GM23338 (cell line): ENCODE measurements at regions not wholly inside any gene's neighbourhood (a gene's known extent, or its start where the extent isn't known, plus 50 kb on each side); places are given as distances from the start of the nearest gene placed in this dataset.

Experiments
- ATAC-seq: fragments of 200-7000 bp; cut with Tn5 transposase; 3 replicates; pipeline ENCODE4 v1.9.1; 2020
- DNase-seq: peaks from one replicate; pipeline ENCODE4 v3.0.0-alpha.2; 2015; ENCODE audit warnings: low spot score
- H2AFZ ChIP-seq: fragments of 200-600 bp; sonication (generic); 2 replicates; pipeline ENCODE4 v1.8.0; 2016; ENCODE audit warnings: antibody characterized with exemption, mild to moderate bottlenecking, moderate library complexity
- H3F3A ChIP-seq: fragments of 200-600 bp; sonication (generic); replicated peaks from 2 replicates; pipeline ENCODE4 v1.8.0; 2017; ENCODE audit warnings: antibody characterized with exemption, mixed run types, low read depth
- H3K27ac ChIP-seq: fragments of 200-600 bp; sonication (generic); 2 replicates; pipeline ENCODE4 v1.6.1; 2016; ENCODE audit warnings: low read depth
- H3K27me3 ChIP-seq: fragments of 200-600 bp; sonication (generic); 2 replicates; pipeline ENCODE4 v1.8.0; 2016; ENCODE audit warnings: mild to moderate bottlenecking, mixed run types, moderate library complexity; ENCODE audit not compliant: insufficient read depth
- H3K36me3 ChIP-seq: fragments of 200-600 bp; sonication (generic); 2 replicates; pipeline ENCODE4 v1.8.0; 2016; ENCODE audit warnings: mild to moderate bottlenecking; ENCODE audit not compliant: insufficient read depth
- H3K4me1 ChIP-seq: fragments of 200-600 bp; sonication (generic); 2 replicates; pipeline ENCODE4 v1.8.0; 2016; ENCODE audit warnings: mild to moderate bottlenecking, moderate library complexity; ENCODE audit not compliant: insufficient read depth
- H3K4me2 ChIP-seq: fragments of 200-600 bp; sonication (generic); 2 replicates; pipeline ENCODE4 v1.7.1; 2017; ENCODE audit warnings: mixed run types
- H3K4me3 ChIP-seq: fragments of 200-600 bp; sonication (generic); 2 replicates; pipeline ENCODE4 v1.6.1; 2016; ENCODE audit warnings: mixed run types
- H3K79me2 ChIP-seq: fragments of 200-600 bp; sonication (generic); replicated peaks from 2 replicates; pipeline ENCODE4 v1.8.0; 2017; ENCODE audit warnings: mild to moderate bottlenecking; ENCODE audit not compliant: insufficient read depth
- H3K9me2 ChIP-seq: fragments of 200-600 bp; sonication (generic); 2 replicates; pipeline ENCODE4 v1.8.0; 2017; ENCODE audit not compliant: insufficient read depth
- H4K20me1 ChIP-seq: fragments of 200-600 bp; sonication (generic); replicated peaks from 2 replicates; pipeline ENCODE4 v1.8.0; 2017; ENCODE audit warnings: mild to moderate bottlenecking; ENCODE audit not compliant: insufficient read depth
- H3K27ac Mint-ChIP-seq: 2 replicates; pipeline ENCODE4 v1.8.0; 2020; ENCODE audit warnings: inconsistent platforms, mild to moderate bottlenecking, moderate library complexity, mixed read lengths
- H3K27me3 Mint-ChIP-seq: 3 replicates; pipeline ENCODE4 v1.8.0; 2022; ENCODE audit warnings: low read depth, mild to moderate bottlenecking, moderate library complexity, mixed read lengths, inconsistent platforms; ENCODE audit not compliant: insufficient read depth, poor library complexity
- H3K36me3 Mint-ChIP-seq: 3 replicates; pipeline ENCODE4 v1.8.0; 2021; ENCODE audit warnings: low read depth, mild to moderate bottlenecking, inconsistent platforms, moderate library complexity, mixed read lengths
- H3K4me1 Mint-ChIP-seq: 3 replicates; pipeline ENCODE4 v1.8.0; 2020; ENCODE audit warnings: mild to moderate bottlenecking, inconsistent platforms, mixed read lengths
- H3K4me3 Mint-ChIP-seq: 3 replicates; pipeline ENCODE4 v1.8.0; 2021; ENCODE audit warnings: moderate library complexity, mild to moderate bottlenecking, inconsistent platforms, mixed read lengths
- H3K9me3 Mint-ChIP-seq: 3 replicates; pipeline ENCODE4 v1.8.0; 2020; ENCODE audit warnings: moderate library complexity, mild to moderate bottlenecking, inconsistent platforms, mixed read lengths
- CREB1 ChIP-seq: fragments of 250-450 bp; sonication (Bioruptor Pico); IDR thresholded peaks from 2 replicates; pipeline ENCODE4 v1.5.0; 2020; ENCODE audit warnings: low read depth, mild to moderate bottlenecking, moderate library complexity
- CTCF ChIP-seq, 2 experiments: fragments of 200-600 bp in 1 of 2; sonication (generic) in 1 of 2; conservative IDR thresholded peaks; 2 replicates each; pipeline versions ENCODE4 v1.5.1 to v1.6.1; 2016 to 2017; ENCODE audit warnings: antibody characterized with exemption in 2 of 2, low read depth in 2 of 2, mild to moderate bottlenecking in 2 of 2, moderate library complexity in 1 of 2
- ETS1 ChIP-seq: IDR thresholded peaks from 2 replicates; pipeline ENCODE4 v1.6.1; 2016; ENCODE audit warnings: antibody characterized with exemption
- EZH2 ChIP-seq: fragments of 200-600 bp; sonication (generic); IDR thresholded peaks from one replicate; pipeline ENCODE4 v1.8.0; 2017; ENCODE audit warnings: antibody characterized with exemption, mild to moderate bottlenecking, low read depth; ENCODE audit not compliant: unreplicated experiment
- EZH2phosphoT487 ChIP-seq: fragments of 200-600 bp; sonication (generic); IDR thresholded peaks from one replicate; pipeline ENCODE4 v1.8.1; 2018; ENCODE audit warnings: antibody characterized with exemption; ENCODE audit not compliant: unreplicated experiment
- JUNB ChIP-seq: IDR thresholded peaks from one replicate; pipeline ENCODE4 v1.6.1; 2016; ENCODE audit warnings: antibody characterized with exemption; ENCODE audit not compliant: unreplicated experiment
- NANOG ChIP-seq: IDR thresholded peaks from 2 replicates; pipeline ENCODE4 v1.6.1; 2016; ENCODE audit warnings: antibody characterized with exemption, borderline replicate concordance
- POLR2AphosphoS5 ChIP-seq: IDR thresholded peaks from 2 replicates; pipeline ENCODE4 v1.6.1; 2016; ENCODE audit warnings: antibody characterized with exemption, low read depth
- REST ChIP-seq: IDR thresholded peaks from one replicate; pipeline ENCODE4 v1.6.1; 2018; ENCODE audit warnings: antibody characterized with exemption; ENCODE audit not compliant: unreplicated experiment
- STAT1 ChIP-seq: IDR thresholded peaks from one replicate; pipeline ENCODE4 v1.6.1; 2016; ENCODE audit warnings: antibody characterized with exemption; ENCODE audit not compliant: unreplicated experiment
- ZNF114 ChIP-seq: fragments of 250-450 bp; sonication (Bioruptor Pico); IDR thresholded peaks from 2 replicates; pipeline ENCODE4 v1.5.0; 2020; ENCODE audit warnings: mild to moderate bottlenecking, moderate library complexity
- ZNF331 ChIP-seq: fragments of 250-450 bp; sonication (Bioruptor Pico); IDR thresholded peaks from 2 replicates; pipeline ENCODE4 v1.5.0; 2020; ENCODE audit warnings: low read depth, mild to moderate bottlenecking, moderate library complexity
- ZNF462 ChIP-seq: fragments of 250-450 bp; sonication (Bioruptor Pico); IDR thresholded peaks from 2 replicates; pipeline ENCODE4 v1.5.0; 2020; ENCODE audit warnings: mild to moderate bottlenecking, moderate library complexity

- no peaks in the 10 kb centered on the region for H3K4me1 ChIP-seq
- Mint-ChIP-seq H3K27ac (no peak overlapping the region), H3K36me3 (no peaks in the 10 kb centered on the region), H3K4me1 (no peaks in the 10 kb centered on the region; the same call in 1 of the 3 replicates), H3K4me3 (no peak overlapping the region), H3K27me3 (peaks cover 4% of the 10 kb centered on the region), H3K9me3 (peaks cover 4% of the 10 kb centered on the region; the same call in 1 of the 3 replicates)
- no peak overlapping the region for H2AFZ ChIP-seq
- TF ChIP-seq EZH2phosphoT487: no peak
- no peak for TF ChIP-seq ETS1
- TF ChIP-seq CTCF (conservative IDR thresholded peaks at IDR 0.05; ENCODE audit: low read depth in 2 of 2): no peak
- TF ChIP-seq JUNB: no peak
- TF ChIP-seq EZH2: no peak
- no peak for TF ChIP-seq POLR2AphosphoS5
- no peak for TF ChIP-seq CREB1 (CRISPR knock-in tag)
- no peak for TF ChIP-seq STAT1
- TF ChIP-seq ZNF114: no peak
- no peak for TF ChIP-seq ZNF462 (CRISPR knock-in tag)
- TF ChIP-seq ZNF331 (CRISPR knock-in tag): no peak
- no peak for TF ChIP-seq NANOG
- TF ChIP-seq REST: no peak
- no peak overlapping the region for H3K27ac ChIP-seq
- no peak for DNase-seq
- no peak overlapping the region for H3K4me2 ChIP-seq
- no peaks in the 10 kb centered on the region for H3K27me3 ChIP-seq
- H3K4me3 ChIP-seq: no peak overlapping the region
- H3K79me2 ChIP-seq: no peaks in the 10 kb centered on the region
- no peaks in the 10 kb centered on the region for H3K9me2 ChIP-seq
- H3F3A ChIP-seq: no peaks in the 10 kb centered on the region
- no peak for ATAC-seq
- no peaks in the 10 kb centered on the region for H3K36me3 ChIP-seq
- no peaks in the 10 kb centered on the region for H4K20me1 ChIP-seq
These were observed 418.3 kb downstream of the LPIN1 start for GRCh38 chr2:12164689-12165088.
